ENCODE measurements at regions not wholly inside any gene's neighbourhood (a gene's known extent, or its start where the extent isn't known, plus 50 kb on each side); places are given as distances from the start of the nearest gene placed in this dataset.

- DNase-seq: no peak
Measured at GRCh38 chr1:24999426-24999825, 69.3 kb upstream of the RUNX3 start.

- DNase-seq: no peak
Measured at GRCh38 chr1:24998563-24999245, 68.6 kb upstream of the RUNX3 start.

GRCh38 chr1:24996983-24997893, 67.2 kb upstream of the RUNX3 start:
- no peak for DNase-seq

- no peak for DNase-seq
Measured at GRCh38 chr1:24996456-24996855, 66.4 kb upstream of the RUNX3 start.

- DNase-seq: no peak
Measured at GRCh38 chr1:24995661-24996060, 65.6 kb upstream of the RUNX3 start.

GRCh38 chr1:24995140-24995539, 65.1 kb upstream of the RUNX3 start:
- DNase-seq: no peak

- no peak for DNase-seq
Measured at GRCh38 chr1:24993871-24994580, 64.0 kb upstream of the RUNX3 start.

- DNase-seq: no peak
Measured at GRCh38 chr1:24992761-24993211, 62.7 kb upstream of the RUNX3 start.

- DNase-seq: no peak
Measured at GRCh38 chr1:24992124-24992760, 62.2 kb upstream of the RUNX3 start.

GRCh38 chr1:24991697-24992096, 61.6 kb upstream of the RUNX3 start:
- DNase-seq: no peak

GRCh38 chr1:24990779-24991641, 60.9 kb upstream of the RUNX3 start:
- no peak for DNase-seq

GRCh38 chr1:24990136-24990535, 60.1 kb upstream of the RUNX3 start:
- DNase-seq: no peak

- no peak for DNase-seq
Measured at GRCh38 chr1:24989082-24989481, 59.0 kb upstream of the RUNX3 start.

- DNase-seq: no peak
Measured at GRCh38 chr1:24988558-24988912, 58.5 kb upstream of the RUNX3 start.

- DNase-seq: peak; percentile 34
Measured at GRCh38 chr1:24987875-24988557, 57.9 kb upstream of the RUNX3 start.

- DNase-seq: no peak
Measured at GRCh38 chr1:24987424-24987823, 57.3 kb upstream of the RUNX3 start.

GRCh38 chr1:24986372-24986965, 56.4 kb upstream of the RUNX3 start:
- no peak for DNase-seq

- DNase-seq: no peak
Measured at GRCh38 chr1:24985737-24986136, 55.7 kb upstream of the RUNX3 start.

GRCh38 chr1:24984800-24985522, 54.9 kb upstream of the RUNX3 start:
- peak; percentile 45 for DNase-seq

- no peak for DNase-seq
Measured at GRCh38 chr1:24984300-24984699, 54.2 kb upstream of the RUNX3 start.

Measured in OCI-M1 (cell line).